ENCODE measurements at regions not wholly inside any gene's neighbourhood (a gene's known extent, or its start where the extent isn't known, plus 50 kb on each side); places are given as distances from the start of the nearest gene placed in this dataset.
"Not testable (repeated sequence)": the region's sequence is repeated elsewhere in the genome, so short reads cannot be mapped to it uniquely, and the experiment has no call there.

DNA sequence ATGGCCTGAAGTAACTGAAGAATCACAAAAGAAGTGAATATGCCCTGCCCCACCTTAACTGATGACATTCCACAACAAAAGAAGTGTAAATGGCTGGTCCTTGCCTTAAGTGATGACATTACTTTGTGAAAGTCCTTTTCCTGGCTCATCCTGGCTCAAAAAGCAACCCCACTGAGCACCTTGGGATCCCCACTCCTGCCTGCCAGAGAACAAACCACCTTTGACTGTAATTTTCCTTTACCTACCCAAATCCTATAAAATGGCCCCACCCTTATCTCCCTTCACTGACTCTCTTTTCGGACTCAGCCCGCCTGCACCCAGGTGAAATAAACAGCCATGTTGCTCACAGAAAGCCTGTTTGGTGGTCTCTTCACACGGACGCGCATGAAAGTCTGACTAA lies 564.5 kb upstream of the SLITRK6 start:
- TF ChIP-seq, protein P1, sequence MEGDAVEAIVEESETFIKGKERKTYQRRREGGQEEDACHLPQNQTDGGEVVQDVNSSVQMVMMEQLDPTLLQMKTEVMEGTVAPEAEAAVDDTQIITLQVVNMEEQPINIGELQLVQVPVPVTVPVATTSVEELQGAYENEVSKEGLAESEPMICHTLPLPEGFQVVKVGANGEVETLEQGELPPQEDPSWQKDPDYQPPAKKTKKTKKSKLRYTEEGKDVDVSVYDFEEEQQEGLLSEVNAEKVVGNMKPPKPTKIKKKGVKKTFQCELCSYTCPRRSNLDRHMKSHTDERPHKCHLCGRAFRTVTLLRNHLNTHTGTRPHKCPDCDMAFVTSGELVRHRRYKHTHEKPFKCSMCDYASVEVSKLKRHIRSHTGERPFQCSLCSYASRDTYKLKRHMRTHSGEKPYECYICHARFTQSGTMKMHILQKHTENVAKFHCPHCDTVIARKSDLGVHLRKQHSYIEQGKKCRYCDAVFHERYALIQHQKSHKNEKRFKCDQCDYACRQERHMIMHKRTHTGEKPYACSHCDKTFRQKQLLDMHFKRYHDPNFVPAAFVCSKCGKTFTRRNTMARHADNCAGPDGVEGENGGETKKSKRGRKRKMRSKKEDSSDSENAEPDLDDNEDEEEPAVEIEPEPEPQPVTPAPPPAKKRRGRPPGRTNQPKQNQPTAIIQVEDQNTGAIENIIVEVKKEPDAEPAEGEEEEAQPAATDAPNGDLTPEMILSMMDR (optimal IDR thresholded peaks at IDR 0.05 in 1 of 3, IDR thresholded peaks at IDR 0.05 in 1 of 3, conservative IDR thresholded peaks at IDR 0.05 in 1 of 3; ENCODE audit: extremely low read depth in 1 of 3, insufficient read depth in 2 of 3, low read length in 3 of 3): not testable (repeated sequence)
- not testable (repeated sequence) for TF ChIP-seq EZH2 (IDR thresholded peaks at IDR 0.05; ENCODE audit: low read length)
